Activated CD4-positive, alpha-beta T cell treated with anti-CD3 and anti-CD28 coated beads, Interleukin-2, Interleukin-6, amounts not matched to agents 100 ng/mL and 50 ng/mL, durations not matched to agents 16 hours and 8 hours (primary cell): ENCODE measurements at regions not wholly inside any gene's neighbourhood (a gene's known extent, or its start where the extent isn't known, plus 50 kb on each side); places are given as distances from the start of the nearest gene placed in this dataset.
"Not testable (repeated sequence)": the region's sequence is repeated elsewhere in the genome, so short reads cannot be mapped to it uniquely, and the experiment has no call there.

ENCODE experiments used
- DNase-seq: peaks from one replicate; pipeline ENCODE4 v3.0.0-alpha.2; 2020

GRCh38 chr21:27321791-27322190, 354.9 kb upstream of the ADAMTS5 start:
- no peak for DNase-seq

- no peak for DNase-seq
These were observed 354.0 kb upstream of the ADAMTS5 start for GRCh38 chr21:27320868-27321267.

DNA sequence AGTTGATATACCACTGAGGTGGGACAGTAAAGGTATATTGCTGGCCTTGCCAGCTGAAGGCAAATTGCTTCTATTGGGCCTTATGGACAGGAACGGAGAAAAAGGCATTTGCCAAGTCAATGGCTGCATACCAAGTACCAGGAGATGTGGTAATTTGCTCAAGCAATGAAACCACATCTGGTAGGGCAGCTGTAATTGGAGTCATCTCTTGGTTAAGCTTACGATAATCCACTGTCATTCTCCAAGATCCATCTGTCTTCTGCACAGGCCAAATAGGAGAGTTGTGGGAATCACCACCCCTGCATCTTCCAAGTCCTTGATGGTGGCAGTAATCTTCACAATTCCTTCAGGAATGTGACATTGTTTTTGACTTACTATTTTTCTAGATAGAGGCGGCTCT, 350.7 kb upstream of the ADAMTS5 start:
- not testable (repeated sequence) for DNase-seq

- no peak for DNase-seq
These were observed 348.5 kb upstream of the ADAMTS5 start for GRCh38 chr21:27315373-27315772.

- no peak for DNase-seq
These were observed 347.2 kb upstream of the ADAMTS5 start for GRCh38 chr21:27314131-27314530.

DNA sequence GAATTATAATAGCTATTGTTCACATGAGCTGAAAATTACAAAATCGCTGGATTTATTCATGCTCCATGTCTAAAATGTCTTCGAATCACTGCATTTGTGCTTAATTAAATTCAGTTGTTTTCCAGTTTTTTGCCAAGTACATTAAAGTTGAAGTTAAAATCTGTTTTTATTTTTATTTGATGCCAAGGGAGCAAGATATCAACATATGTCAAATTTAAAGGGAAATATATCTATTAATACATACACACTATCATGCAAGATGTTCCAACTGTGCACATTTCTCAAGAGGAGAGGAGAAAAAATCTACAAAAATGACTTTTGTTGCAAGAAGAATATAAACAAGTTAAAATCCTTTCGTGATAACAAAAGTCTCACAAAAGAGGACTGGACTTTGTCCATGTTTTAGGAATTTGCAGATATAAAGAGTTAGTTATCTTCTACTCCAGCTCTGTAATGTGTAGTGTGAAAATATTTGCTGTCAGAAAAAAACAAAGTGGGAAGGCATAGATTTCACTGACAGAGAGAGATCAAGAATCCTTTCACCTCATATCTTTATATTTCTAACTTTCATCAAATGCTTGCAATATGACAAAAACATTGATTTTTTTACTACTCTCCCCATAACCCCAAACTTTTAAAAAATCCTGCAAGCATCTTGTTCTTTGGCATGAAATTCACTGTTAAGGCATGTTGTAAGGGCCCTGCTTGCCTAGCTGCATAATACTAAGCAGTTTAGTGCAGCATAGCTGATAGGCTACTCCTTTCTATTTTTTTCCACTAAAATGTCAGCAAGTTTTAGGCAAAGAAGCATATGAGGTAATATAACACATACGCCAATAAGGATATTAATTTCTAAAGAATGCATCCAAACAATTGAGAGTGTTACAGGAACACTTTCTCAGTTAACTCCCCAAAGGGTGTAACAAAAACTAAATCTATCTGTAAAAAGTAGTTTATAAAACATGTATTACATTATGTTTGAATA, 340.2 kb upstream of the ADAMTS5 start:
- DNase-seq, result no peak

DNA sequence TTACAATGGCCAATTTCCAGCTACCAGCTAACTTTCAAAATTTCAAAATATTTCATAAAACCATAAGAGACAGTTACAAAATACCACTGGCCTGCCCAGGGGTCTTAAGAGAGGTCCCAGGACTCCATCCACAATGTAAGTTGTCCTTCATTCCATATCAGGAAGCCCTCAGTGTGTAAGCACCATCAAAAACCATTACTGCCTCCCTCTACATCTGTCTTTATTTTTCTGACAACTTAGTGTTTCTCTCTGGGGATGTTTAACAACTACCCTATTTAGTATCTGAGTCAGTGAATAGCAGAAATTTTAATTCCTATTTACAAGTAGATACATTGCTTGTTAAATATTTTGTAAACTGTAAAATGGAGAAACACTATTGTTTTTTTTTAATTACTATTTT, 339.3 kb upstream of the ADAMTS5 start:
- DNase-seq, result no peak

DNA sequence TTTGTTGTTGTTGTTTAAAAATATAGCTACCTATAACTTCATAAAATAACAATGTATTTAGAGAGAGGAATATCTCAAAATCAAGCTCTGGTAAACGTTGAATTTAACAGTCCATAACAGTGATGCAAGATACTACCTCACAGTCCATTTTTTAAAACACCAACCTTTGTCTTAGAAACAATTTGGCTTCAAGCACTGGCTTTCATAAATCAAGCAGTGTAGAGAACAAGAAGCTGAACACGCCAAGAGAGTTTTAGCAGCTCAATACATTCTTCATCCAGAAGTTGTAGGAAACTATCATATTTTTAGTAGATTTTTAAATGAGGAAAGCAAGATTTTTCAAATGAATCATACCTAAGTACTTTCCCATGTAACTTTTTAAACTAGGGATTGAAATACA, 334.3 kb upstream of the ADAMTS5 start:
- DNase-seq, result no peak

GRCh38 chr21:27300770-27301169, 333.9 kb upstream of the ADAMTS5 start:
- DNase-seq, result no peak

- no peak for DNase-seq
These were observed 331.6 kb upstream of the ADAMTS5 start for GRCh38 chr21:27298465-27298864.

GRCh38 chr21:27293239-27293638, 326.4 kb upstream of the ADAMTS5 start:
- no peak for DNase-seq

DNA sequence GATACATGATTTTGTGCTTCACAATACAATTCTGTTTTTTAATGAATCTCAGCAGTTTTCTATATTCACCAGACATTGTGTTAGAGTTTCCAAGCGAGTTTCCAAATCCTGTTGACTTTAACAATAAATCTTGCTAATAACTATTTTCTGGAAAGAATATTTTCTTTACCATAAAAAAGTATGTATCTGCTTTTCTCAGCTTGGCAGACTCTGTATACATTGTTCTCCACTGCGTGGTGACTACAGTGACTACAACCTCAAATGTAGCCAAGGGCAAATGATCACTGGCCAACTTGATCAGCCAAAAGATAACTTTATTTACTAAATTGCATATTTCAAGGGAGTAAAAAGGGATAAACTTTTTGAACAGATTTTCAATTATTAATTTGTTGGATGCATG, 325.9 kb upstream of the ADAMTS5 start:
- no peak for DNase-seq

DNA sequence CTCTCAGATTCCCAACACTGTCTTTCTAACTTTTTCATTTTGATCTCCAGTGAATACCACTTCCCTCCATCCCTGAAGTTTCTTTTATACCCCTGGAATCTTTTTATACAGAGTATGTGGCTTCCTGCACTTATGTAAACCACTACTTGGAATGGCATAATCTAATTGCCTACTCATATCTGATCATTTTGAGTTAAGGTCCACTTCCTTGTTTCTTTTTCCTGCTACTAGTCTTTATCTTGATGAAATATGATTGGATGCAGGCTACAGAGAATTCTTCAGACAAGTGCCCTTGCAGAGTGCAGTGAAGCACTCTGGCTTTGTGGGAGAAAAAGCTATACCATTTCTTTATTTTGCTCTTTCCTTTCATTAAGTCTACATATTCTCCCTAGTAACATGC, 325.3 kb upstream of the ADAMTS5 start:
- no peak for DNase-seq

DNA sequence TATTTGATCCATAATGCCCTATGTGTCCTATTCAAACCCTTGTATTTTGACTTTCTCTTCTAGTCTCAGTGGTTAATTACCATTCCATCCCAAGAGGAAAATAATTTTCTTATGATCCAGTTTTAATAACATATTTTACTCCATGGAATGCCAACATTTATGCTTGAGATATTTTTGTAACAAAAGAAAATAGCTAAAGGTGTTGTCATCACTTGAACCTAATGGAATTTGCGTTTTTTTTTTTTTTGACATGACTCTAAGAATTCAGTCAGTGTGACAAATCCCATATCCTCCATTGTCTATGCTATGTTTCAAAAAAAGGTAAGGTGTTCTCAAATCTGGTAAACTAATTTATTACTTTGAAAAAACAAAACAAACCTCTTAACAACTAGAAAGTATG, 324.1 kb upstream of the ADAMTS5 start:
- no peak for DNase-seq

GRCh38 chr21:27290028-27290427, 323.1 kb upstream of the ADAMTS5 start:
- DNase-seq, result no peak

GRCh38 chr21:27286760-27287159, 319.9 kb upstream of the ADAMTS5 start:
- DNase-seq, result no peak

DNA sequence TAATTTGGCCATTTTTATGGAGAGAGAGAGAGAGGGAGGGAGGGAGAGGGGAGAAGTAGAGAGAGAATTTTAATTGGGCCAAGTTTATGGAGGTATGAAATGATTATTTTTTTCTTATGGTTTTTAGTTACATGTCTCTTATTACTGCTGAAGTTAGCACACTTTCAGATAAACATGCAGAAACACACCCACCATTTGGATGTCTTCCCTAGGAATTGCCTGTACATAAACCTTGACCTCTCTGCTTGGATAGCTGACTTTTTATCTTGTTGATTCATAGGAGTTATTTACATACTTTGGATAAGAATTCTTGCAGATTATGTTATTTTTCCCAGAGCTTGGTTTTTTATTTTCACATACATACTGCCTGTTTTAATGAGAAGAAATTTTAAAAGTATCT, 310.2 kb upstream of the ADAMTS5 start:
- DNase-seq, result no peak

DNA sequence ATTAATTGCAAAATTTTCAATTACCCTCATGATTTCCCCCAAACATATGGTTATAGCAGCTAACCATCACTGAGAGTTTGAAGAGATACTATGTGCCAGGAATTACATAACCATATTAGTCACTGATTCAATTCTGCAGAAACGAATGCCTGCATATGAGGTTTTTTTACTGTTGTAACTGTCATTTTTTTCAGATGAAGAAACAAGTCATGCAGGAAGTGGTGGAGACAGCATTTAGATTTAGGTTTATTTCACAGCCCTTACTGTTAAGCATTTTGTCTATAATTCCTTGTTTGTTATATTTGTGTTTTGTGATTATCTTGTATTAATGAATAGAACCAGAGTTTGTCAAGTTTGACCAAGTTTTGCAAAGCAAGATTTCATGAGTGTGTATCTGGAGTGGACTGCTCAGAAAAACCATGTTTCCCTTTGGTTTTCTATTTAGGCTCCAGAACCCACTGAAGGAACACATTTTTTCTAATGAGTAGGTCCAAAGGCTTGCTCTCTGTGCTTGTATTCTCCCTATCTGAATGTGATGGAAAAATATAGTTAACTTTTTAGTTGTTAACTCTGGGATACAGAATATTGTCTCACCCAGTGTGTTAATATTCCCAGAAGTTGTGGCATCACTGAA, 308.5 kb upstream of the ADAMTS5 start:
- DNase-seq, result peak; percentile 13

DNA sequence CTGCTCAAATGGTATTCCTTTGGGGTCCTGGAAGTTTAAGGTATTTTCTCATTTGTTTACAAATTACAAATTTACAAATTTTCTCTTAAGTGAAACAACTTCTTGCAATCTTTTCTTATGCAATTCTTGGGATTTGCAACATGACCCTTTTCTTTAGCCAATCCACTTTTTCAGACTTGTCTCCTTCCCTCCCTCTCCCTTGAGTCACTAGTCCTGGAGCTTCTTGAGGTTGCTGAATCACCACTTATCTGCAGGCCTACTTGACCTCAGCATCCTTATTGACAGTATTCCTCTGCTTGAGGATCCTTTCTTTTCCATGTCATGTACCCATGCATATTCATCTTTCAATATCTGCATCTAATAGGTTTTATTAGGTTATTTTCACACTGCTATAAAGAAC, 302.8 kb upstream of the ADAMTS5 start:
- DNase-seq, result no peak

GRCh38 chr21:27268290-27268689, 301.4 kb upstream of the ADAMTS5 start:
- no peak for DNase-seq

DNA sequence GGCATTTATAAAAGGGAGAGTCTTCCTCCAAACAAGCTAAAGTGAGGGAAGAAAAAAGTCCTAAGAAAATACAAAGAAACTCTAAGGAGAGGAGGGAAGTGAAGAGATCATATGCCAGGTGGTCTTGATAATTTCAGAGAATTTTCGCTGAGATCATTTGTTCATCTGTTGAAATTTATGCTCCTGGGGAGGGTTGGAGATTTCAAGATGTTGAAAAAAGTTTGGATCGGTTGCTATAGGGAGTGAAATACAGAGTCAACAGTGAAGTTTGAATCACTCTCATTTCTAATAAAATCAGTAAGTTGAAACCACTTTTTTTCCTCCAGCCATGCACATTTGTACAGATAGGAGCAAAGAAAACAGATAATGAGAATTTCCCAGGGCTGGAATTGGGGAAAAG, 299.1 kb upstream of the ADAMTS5 start:
- no peak for DNase-seq

GRCh38 chr21:27265492-27265891, 298.6 kb upstream of the ADAMTS5 start:
- DNase-seq, result no peak

DNA sequence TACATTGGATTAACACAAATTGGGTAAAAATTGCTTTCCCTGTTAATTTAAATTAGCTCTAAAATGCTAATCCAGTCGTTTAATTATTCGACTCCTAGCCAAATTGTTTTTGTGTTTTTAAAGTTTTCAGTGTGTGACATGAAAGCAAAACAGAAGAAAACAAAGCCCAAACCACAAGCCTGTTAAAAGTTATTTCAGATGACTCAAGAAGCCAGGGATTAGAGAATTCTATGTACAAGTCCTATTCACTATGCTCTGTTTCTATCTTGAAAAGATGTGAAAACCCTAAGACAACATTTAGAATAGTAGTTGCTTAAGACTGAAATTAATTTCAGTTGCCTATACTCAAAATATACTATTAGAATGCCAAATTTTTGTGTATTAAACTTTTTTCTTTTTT, 294.8 kb upstream of the ADAMTS5 start:
- DNase-seq, result no peak

DNA sequence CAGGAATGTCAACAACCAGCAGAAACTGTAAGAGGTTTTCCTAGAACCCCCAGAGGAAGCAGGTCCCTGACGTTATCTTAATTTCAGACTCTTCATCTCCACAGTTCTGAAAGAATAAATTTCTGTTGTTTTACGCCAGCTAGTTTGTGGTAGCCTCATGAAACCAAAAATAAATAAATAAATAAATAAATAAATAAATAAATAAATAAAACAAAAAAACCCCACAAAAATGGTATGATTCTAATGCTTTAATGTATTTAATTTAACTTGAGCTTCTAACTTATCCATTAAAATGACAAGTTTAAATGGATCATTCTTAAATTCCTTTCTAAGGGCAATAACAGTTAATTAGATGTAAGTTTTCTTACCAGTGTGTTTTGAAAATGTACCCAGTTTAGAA, 293.8 kb upstream of the ADAMTS5 start:
- DNase-seq, result no peak
